ENCODE measurements at regions not wholly inside any gene's neighbourhood (a gene's known extent, or its start where the extent isn't known, plus 50 kb on each side); places are given as distances from the start of the nearest gene placed in this dataset.

- ATAC-seq (no peak), FAIRE-seq (no peak), DNase-seq (ENCODE audit: low read depth in 1 of 2, low spot score in 1 of 2) (no peak)
- Histone ChIP-seq H3K27ac (no peak overlapping the region), H3K4me2 (no peak overlapping the region), H3K4me1 (no peaks in the 10 kb centered on the region), H3K9me3 (no peaks in the 10 kb centered on the region), H3K4me3 (no peak overlapping the region)
- ChIA-PET POLR2A (no interaction called here), CTCF (interaction anchor here (0.6 kb wide), 1 partner anchor 28 kb away, joined by 3 read pairs; no protein-coding TSS in a partner anchor)
- TF ChIP-seq KDM1A (IDR thresholded peaks at IDR 0.05; ENCODE audit: low read depth), result no peak
- TF ChIP-seq RFX5 (IDR thresholded peaks at IDR 0.05), result no peak
- no peak for TF ChIP-seq KDM5A (IDR thresholded peaks at IDR 0.05)
- TF ChIP-seq CEBPB (IDR thresholded peaks at IDR 0.05), result no peak
- no peak for TF ChIP-seq MYC (IDR thresholded peaks at IDR 0.05; ENCODE audit: borderline replicate concordance, low read length)
- no peak for TF ChIP-seq CTCF (IDR thresholded peaks at IDR 0.05)
- no peak for TF ChIP-seq JUNB (IDR thresholded peaks at IDR 0.05)
- TF ChIP-seq HOXB5 (CRISPR knock-in tag; IDR thresholded peaks at IDR 0.05), result no peak
- TF ChIP-seq HOXB13 (CRISPR knock-in tag; IDR thresholded peaks at IDR 0.05; ENCODE audit: low read depth), result no peak
- TF ChIP-seq ATOH8 (CRISPR knock-in tag; IDR thresholded peaks at IDR 0.05; ENCODE audit: low read depth), result no peak
These were observed 371.0 kb downstream of the EPHA7 start for GRCh38 chr6:93048381-93048780.

DNA sequence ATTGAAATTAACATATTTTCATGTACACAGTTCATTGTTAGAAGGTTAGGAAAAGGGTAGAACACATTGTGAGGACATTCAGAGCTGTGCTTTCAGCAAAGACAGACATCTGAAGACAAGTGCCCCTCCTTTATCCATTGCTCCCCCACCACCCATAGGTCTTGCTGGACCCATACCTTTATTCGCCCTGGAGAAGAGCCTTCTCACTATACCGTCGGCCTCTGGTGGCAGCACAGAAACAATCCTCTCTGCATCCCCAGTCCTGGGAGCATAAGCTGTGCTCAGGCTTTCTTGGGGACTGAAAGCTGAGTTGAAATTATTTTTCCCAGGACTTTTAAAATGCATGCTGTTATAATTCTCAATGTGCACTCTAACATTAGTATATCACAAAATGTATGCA, 372.3 kb downstream of the EPHA7 start:
- POLR2A ChIA-PET, result no interaction called here
- TF ChIP-seq ZNF302 (CRISPR knock-in tag; IDR thresholded peaks at IDR 0.05) (no peak), CTCF (IDR thresholded peaks at IDR 0.05) (no peak), HOXB13 (CRISPR knock-in tag; IDR thresholded peaks at IDR 0.05; ENCODE audit: low read depth) (no peak), PBX3 (IDR thresholded peaks at IDR 0.05) (no peak), POLR2A (IDR thresholded peaks at IDR 0.05; ENCODE audit: low read length) (no peak), CHD4 (IDR thresholded peaks at IDR 0.05; ENCODE audit: borderline replicate concordance) (no peak), BHLHE40 (IDR thresholded peaks at IDR 0.05; ENCODE audit: low read depth, low read length) (no peak), RNF2 (IDR thresholded peaks at IDR 0.05; ENCODE audit: borderline replicate concordance, low read depth) (no peak), MAX (IDR thresholded peaks at IDR 0.05) (no peak), ZC3H11A (IDR thresholded peaks at IDR 0.05) (no peak), REST (IDR thresholded peaks at IDR 0.05) (no peak), FOSL2 (IDR thresholded peaks at IDR 0.05) (no peak), FOSL2 (CRISPR knock-in tag; IDR thresholded peaks at IDR 0.05) (no peak), CEBPB (IDR thresholded peaks at IDR 0.05) (no peak), ELK1 (IDR thresholded peaks at IDR 0.05; ENCODE audit: low read depth, low read length) (no peak), TP53 (CRISPR knock-in tag; IDR thresholded peaks at IDR 0.05) (no peak), POLR2AphosphoS2 (conservative IDR thresholded peaks at IDR 0.05; ENCODE audit: low read length) (no peak), EP300 (IDR thresholded peaks at IDR 0.05) (no peak), JUN (IDR thresholded peaks at IDR 0.05) (no peak)

More for the DNA sequence above, 372.3 kb downstream of the EPHA7 start:
- WGBS (ENCODE audit: missing lambda C conversion rate), result 7% methylated on average over 3 of the region's 3 CpGs
- CTCF ChIA-PET, result no interaction called here
- H3K27ac ChIP-seq, result no peak overlapping the region
- no peak overlapping the region for H3K4me2 ChIP-seq
- ATAC-seq (no peak), DNase-seq (ENCODE audit: low read depth in 1 of 2, low spot score in 1 of 2) (no peak), FAIRE-seq (no peak)
- no peaks in the 10 kb centered on the region for H3K4me1 ChIP-seq
- no peaks in the 10 kb centered on the region for H3K9me3 ChIP-seq
- no peak overlapping the region for H3K4me3 ChIP-seq
